ENCODE measurements at regions not wholly inside any gene's neighbourhood (a gene's known extent, or its start where the extent isn't known, plus 50 kb on each side); places are given as distances from the start of the nearest gene placed in this dataset.

DNA sequence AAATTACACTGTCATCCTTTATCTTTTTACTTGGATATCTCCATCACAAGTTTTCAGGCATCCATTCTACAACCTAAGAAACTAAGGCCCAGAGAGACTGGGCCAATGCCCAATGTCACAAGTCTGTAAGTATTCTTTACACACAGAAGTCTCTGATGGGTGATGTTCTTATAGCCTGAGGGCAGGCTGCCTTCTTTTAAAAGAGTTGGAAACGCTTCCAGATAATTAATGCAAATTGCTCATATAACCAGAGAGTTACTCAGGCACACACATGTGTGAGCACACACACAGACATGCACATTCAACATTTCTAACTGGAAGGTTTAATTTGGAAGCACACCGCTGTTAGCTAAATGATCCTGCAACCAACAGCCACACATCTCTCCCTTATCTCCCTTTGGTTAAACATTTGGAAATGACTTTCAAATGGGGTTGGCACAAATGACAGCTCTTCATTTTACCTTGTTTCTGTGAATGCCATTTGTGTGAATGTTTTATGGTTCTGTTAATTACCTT, 160.8 kb upstream of the TMPO start:
- TF ChIP-seq POLR2AphosphoS5 (IDR thresholded peaks at IDR 0.05; ENCODE audit: low read depth) (no peak), CTCF (IDR thresholded peaks at IDR 0.05; ENCODE audit: insufficient read depth, low read length) (no peak), GABPA (IDR thresholded peaks at IDR 0.05; ENCODE audit: low read depth) (no peak)

Data from HL-60 (cell line).